ENCODE measurements at regions not wholly inside any gene's neighbourhood (a gene's known extent, or its start where the extent isn't known, plus 50 kb on each side); places are given as distances from the start of the nearest gene placed in this dataset.

DNA sequence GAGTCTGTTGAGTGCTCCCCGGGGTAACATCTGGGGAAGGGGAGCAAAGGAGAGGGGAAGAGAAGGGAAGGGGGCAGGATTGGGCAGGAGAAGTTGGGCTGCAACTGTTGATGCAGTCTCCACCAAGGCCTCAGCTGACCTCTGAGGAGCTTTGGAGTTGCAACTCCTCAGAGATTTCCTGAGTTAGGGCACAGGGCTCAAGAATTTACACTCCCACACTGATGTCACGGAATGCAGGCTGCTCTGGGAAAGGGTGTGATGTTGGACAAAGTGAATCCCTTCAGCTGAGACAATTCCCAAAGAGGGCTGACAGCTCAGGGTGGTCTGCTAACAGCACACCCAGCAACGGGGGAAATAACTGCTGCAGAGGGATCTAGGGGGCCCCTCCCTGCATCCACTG, 295.6 kb downstream of the PCNX1 start:
- DNase-seq (ENCODE audit: low spot score), result no peak

DNA sequence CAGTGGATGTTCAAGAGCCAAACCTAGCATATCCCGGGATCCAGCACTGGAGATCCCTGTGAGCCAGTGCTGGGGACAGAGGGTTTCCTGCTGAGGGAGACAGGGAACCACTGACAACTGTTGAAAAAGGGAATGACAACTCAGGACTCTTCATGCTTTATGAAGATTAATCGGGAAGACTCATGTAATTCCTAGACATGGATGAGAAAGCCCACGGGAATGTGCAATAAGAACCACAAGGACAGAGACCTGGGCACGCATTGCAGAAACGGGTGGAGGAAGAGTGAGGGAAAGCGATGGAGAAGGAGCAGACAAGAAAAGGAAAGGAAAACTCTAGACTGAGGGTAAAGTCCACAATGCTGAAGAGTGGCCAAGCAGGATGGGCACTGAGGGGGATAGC, 296.0 kb downstream of the PCNX1 start:
- no peak for DNase-seq (ENCODE audit: low spot score)

DNA sequence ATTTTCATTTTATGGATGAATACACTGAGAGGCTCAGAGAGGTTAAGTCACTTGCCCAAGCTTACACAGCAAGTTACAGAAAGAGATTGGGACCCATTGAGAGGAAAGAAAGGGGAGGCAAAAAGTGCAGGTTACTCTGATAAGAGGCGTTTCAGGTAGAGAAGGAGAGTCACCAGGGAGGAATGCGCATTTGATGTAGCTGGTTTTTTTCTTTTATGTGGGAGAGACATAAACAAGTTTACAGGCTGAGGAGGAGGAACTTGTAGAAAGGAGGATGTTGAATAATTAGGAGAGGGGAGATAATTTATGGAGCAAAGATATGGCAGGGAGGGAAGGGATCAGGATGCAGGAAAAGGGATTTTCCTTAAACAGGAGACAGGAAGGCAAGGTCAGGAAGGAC, 297.0 kb downstream of the PCNX1 start:
- DNase-seq (ENCODE audit: low spot score), result no peak

DNA sequence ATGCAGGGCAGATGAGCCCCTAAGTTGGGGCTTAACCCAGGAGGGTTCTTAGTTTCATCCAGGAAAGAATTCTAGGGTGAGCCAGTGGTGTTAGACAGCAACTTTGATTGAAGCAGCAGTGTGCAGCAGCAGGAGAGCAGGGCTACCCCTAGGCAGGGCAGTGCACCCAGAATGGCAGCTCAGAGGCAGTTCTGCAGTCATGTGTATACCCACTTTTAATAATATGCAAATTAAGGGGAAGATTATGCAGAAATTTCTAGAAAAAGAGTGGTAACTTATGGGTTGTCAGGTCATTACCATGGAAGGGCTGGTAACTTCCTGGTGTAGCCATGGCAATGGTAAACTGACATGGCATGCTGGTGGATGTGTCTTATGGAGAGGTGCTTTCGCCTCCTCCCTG, 297.5 kb downstream of the PCNX1 start:
- no peak for DNase-seq (ENCODE audit: low spot score)

DNA sequence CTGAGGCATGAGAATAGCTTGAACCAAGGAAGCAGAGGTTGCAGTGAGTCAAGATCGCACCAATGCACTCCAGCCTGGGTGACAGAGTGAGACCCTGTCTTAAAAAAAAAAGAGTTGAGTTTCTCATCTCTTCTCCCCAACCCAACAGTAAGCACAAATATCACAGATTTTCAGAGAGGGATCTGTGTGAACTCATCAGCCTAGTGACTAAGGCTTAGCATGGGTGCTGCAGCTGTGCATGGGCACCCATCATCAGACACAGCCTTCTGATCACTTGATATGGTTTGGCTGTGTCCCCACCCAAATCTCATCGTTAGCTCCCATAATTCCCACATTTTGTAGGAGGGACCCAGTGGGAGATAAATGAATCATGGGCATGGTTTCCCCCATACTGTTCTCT, 298.9 kb downstream of the PCNX1 start:
- no peak for DNase-seq (ENCODE audit: low spot score)

DNA sequence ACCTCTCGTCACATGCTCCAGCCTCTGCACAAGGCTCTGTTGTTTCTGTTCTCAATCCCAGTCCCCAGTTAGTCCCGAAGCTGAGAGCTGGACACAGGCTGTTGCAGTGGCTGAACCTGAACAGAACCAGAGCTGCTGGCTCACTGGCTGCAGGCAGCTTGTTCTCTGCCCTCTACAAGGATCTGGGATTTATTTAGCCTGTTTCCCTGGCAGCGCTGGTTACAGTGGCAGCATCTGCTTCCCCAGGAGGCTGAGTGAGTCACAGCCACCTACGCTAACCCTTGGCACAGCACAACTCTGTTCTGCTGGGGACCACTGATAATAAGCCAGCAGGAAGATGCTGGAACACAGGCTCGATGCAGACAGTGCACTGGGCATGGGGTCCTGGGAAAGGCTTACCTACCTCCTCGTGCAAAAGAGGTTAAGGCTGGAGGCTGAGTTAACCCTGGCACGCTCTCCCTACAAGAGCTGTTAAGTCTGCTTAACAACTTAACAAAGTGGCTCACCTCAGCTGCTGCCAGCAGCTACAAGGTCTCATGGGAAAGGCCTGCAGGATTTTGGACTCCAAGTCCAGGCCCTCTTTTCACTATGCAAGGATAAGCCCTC, 299.6 kb downstream of the PCNX1 start:
- DNase-seq (ENCODE audit: low spot score), result no peak

DNA sequence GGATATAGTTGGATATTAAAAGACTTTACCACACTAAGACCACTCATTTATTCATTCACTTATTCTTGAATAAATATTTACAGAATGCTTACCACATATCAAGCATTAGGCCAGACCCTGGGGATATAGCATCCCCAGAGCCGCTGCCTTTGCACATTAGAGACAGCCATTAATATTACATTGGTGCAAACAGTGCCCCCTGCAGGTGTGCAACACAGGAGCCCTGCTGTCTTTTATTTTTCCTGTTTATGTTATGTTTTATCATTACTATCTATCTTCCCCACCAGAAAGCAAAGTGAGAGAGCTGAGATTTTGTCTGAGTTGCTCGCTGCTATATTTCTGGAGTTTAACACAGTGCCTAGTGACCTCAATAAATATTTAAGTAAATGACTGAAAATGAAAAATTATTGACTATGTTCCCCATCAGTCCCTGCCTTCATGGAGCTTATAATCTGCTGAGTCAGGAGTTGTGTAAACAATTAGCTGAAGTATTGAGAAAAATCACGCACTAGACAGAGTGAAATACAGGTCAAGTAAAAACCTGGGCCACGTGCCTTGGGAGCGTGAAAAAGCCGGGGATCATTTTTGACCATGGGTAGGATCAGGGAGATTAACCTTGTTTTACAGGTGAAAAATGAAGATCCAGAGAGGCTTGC, 301.6 kb downstream of the PCNX1 start:
- no peak for DNase-seq (ENCODE audit: low spot score)

DNA sequence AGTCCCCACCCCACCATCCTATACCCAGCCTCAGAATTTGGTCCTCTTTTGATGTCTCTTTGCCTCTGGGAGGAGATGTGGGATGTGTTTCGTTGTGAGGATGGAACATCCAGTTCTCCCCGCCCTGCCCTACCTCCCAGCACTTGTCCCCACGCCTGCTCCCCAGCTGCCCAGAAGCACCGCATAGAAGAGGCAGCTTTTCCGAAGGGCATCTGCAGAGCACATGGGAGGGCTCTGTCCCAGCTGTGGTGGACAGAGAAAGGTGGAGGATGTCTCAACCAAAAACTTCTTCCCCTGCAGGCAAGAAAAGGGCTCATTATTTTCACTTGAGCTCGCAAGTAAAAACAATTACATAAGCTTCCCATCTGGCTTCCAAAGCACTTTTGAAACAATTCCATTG, 302.6 kb downstream of the PCNX1 start:
- DNase-seq (ENCODE audit: low spot score), result no peak

DNA sequence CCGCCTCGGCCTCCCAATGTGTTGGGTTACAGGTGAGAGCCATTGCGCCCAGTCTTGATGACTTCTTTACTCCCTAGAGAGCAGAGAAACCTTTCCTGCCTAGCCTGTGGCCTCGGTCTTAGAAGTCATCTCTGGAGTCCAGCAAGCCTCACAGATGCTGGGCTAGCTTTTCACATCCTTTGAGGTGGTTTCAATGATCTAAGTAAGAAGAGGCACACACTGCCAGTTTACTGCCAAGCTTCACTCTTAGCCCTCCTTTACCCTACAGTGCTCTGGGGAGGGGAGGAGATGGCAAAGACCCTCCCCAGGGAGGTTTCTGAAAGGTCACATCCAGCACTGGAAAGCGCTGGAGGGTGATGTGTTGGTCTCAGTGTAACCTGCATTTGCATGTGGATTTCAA, 304.8 kb downstream of the PCNX1 start:
- DNase-seq (ENCODE audit: low spot score), result no peak

DNA sequence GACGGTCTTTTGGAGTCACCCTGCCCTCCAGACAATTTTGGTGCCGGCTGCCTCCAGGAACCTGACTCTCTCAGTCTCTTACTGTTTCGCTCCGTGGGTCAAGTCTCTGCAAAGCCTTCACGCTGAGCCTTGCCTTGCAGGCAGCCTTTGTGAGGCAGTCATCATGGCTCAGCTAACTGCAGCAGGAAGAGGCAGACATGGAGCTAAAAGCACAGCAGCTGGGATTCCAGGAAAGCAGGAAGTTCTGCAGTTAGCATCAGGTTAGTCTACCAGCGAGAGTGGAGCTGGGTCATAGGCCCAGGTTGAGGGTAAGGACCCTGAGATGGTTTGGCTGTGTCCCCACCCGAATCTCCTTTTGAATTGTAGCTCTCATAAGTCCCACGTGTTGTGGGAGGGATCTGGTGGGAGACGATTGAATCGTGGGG, 305.4 kb downstream of the PCNX1 start:
- DNase-seq (ENCODE audit: low spot score), result no peak

DNA sequence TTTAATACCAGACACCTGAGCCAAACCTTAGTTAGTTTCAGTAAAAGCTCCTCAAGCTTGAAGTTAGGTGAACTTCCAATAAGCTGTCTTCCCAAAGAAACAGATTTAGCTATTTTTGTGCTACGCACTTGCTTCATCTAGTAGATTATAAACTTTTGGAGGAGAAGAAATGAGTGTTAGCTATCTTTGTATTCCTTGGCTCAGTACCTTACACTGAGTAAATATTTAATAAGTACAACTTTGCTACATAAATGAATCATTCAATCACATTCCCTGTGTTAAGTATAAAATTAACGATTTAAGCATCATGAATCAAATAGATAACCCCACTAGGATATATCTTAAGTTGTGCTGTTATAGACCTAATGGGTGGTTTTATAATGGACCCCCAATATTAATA, 307.0 kb downstream of the PCNX1 start:
- DNase-seq (ENCODE audit: low spot score), result no peak

DNA sequence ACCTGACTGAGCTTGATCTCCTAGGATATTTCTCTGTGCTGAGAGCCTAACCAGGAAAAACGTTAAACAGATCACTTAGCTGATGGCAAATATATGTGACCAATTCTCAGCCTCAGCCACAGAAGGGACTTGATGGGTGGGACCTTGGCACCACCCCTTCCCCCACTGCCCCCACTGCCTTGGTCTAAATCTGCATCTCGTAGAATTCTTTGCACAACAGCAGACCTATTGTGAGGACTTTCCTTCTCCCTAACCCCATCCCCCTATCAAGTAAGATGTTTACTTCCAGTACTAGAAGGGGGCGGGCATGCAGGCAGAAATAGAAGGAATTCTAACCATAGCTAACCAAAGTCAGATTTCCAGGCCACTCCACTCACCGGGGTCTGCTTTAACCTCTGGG, 313.2 kb downstream of the PCNX1 start:
- DNase-seq (ENCODE audit: low spot score), result no peak

DNA sequence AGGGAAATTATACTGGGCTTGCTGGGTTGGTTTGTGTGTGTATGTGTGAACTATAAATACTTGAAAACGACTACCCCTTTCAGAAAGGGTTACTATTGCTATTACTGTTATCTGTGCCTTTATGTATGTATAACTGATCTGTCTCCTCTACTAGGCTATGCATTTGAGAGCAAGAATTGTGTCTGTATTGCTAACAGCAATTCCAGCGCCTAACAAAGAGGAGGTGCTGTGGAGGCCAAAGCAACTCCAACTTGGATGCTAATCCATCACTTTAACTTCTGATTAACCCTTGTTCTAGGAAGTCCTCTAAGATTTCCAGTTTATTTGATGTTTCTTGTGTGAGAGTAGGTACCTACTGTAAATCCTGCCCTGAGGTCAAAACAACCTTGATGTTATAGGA, 313.9 kb downstream of the PCNX1 start:
- DNase-seq (ENCODE audit: low spot score), result no peak

DNA sequence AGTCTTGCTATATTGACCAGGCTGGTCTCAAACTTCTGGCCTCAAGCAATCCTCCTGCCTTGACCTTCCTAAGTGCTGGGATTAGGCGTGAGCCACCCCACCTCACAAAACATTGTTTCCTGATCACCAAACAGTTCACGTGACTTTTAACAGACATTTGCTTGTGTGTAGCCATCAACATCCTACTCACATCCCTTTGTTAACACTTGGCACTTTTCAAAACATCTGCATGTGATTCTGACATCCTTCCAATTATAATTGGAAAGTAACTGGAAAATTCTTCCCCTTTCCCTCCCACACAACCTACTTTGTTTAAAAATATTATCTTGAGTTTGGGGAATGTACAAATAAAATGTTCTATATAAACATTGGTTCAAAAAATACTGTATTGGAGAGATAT, 317.9 kb downstream of the PCNX1 start:
- no peak for DNase-seq (ENCODE audit: low spot score)

DNA sequence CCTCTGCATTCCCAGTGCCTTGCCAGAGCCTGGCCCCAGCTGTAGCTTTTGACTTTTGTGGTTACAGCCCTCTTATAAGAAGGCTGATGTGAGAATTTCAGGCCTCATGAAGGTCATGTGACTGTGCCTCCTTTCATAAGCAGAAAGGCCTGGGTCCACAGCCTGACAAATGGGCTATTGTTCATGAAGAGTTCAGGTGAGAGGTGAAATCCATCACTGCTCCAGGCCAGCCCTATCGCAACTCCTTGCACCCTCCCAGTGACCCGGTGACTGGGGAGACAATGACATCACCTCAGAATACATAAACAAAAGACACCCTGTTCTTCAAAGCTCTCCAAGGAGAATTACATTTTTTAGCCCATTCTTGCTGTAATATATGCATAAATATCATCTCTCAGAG, 321.5 kb downstream of the PCNX1 start:
- DNase-seq (ENCODE audit: low spot score), result no peak

DNA sequence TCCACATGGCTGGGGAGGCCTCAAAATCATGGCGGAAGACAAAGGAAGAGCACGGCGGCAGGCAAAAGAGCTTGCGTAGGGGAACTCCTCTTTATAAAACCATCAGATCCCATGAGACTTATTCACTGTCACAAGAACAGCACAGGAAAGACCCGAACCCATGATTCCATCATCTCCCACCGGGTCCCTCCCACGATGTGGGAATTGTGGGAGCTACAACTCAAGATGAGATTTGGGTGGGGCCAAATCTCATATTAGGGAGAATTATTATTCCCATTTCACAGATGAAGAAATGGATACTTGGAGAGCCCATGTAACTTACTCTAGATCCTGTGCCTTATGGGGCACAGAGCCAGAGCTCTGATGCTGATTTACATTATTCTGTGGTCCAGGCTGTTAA, 322.6 kb downstream of the PCNX1 start:
- DNase-seq (ENCODE audit: low spot score), result no peak

DNA sequence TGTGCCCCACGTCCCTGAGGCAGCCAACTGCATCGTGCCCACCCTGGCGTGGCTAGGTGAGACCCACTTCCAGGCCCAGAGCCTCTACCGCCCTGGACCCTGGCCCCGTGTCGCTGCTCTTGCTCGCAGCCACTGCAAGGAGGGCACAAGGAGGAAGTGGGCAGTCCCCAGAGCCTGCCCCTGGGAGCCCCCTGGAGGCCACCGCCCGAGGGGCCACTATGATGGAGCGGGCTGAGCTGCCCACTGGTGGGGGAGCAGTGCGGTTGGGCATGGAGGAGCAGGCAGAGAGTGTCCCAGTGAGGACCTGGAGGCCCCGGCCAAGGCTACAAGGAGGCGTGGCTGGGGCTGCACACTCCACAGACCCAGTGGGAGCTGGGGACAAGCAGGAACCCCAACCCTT, 323.6 kb downstream of the PCNX1 start:
- no peak for DNase-seq (ENCODE audit: low spot score)

DNA sequence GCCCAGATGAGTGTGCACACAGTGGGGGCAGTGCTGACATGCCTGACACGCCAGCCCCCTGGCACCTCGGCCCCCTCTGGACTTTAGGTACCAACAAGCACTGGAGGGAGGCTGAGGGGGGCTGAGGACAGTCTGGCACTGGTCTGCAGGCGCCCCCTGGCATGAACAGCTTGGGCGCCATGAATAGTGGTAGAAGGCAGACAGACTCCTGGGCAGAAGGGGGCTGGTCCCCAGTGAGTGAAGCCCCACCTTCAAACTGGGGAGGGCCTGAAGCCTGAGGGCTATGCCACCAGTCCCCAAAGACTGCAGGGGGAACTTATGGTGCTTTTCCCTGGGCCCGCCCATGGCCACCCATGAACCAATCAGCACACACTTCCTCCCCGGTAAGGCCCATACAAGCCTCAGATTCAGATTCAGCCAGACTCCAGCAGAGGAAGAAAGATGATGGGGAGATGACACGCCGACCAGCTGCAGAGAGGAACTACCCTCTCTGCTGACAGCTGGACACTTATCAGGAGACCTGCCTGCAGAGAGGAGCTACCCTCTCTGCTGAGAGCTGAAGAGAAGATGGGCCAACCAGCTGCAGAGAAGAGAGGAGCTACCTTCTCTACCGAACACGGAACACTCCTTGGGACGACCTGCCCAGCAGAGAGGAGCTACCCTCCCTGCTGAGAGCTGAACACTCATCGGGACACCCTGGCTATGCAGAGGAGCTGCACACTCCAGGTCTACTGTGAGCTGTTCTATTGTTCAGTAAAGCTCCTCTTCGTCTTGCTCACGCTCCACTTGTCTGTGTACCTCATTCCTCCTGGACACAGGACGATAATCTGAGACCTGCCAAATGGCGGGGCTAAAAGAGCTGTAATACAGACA, 324.5 kb downstream of the PCNX1 start:
- DNase-seq (ENCODE audit: low spot score), result peak; percentile 65

DNA sequence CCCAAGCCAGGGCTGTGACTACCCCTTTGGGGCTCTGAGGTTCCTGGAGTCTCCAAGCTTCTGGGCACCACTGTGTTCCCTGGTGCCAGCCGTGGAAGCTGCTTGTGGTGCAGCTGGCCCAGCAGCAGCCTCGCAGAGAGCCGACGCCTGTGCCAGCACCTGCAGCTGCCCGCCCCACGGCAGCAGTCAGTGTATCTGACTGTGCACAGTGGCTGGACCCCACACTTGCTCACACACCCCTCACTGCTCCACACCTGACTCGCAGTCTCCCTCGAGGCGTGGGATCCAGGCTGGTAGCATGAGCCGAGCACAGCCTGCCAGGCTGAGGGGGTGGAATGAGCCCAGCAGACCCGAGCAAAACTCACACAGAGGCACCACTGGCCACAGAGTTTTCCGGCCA, 325.2 kb downstream of the PCNX1 start:
- DNase-seq (ENCODE audit: low spot score), result no peak

DNA sequence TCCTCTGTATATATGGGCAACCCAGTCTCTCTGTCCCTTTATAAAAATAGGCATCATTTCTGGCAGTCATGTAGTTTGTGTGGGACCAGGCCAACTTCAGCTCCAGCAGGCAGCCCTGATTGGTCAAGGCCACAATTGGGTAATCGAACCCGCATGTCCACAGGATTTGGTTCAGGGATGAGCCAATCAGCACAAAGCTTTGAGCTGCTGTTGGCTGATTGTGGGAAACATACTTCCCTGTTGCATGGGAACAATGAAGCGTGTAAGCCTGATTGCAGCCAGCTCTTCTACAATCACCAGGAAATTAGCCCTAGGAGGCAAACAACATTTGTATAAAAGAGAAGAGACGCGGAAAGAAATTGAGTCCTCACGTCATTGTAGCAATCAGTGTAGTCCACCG, 328.6 kb downstream of the PCNX1 start:
- DNase-seq (ENCODE audit: low spot score), result no peak

DNA sequence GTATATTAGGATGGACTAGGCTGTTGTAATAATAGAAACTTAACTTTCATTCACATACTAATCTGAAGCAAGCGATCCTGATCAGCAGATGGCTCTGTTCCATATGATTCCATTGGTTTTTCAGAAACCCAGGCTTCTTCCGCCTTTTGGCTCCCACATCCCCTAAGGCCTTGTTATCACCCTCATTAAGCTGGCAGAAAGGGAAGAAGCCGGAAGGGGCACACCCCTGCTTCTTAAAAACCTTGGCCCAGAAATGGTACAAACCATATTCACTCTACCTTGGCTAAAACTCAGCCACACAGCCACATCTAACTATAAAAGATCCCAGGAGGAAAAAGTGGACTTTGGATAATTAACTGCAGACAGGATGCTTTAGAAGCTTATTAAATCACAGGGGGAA, 329.2 kb downstream of the PCNX1 start:
- DNase-seq (ENCODE audit: low spot score), result no peak

DNA sequence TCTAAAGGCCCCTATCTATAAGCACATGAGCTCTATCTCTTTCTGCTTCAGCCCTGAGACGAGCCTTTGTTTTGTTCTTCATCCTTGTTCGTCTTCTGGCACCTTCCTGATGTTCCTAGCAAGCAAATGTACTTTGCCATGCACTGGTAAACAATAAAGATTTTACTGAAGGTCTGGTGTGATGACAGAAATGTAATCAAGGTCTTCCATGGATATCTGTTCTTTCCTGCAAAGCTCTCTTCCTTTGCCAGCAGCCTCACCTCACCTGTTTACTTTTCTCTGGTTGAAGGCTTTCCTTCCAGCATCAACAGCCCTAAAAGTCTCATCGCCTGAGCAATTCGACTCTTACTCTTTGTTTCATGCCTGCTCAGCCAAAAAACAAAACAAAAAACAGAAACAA, 330.3 kb downstream of the PCNX1 start:
- DNase-seq (ENCODE audit: low spot score), result no peak

DNA sequence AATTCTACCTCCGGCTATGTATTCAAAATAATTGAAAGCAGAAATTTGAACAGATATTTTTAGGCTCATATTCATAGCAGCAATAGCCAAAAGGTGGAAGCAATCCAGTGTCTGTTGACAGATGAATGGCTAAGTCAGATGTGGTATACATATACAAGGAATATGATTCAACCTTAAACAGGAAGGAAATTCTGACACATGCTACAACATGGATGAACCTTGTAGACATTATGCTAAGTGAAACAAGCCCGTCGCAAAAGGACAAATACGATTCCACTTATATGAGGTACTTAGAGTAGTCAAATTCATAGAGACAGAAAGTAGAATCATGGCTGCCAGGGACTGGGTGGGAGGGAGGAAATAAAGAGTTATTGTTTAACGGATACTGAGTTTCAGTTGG, 331.6 kb downstream of the PCNX1 start:
- DNase-seq (ENCODE audit: low spot score), result no peak

Measured in SK-N-DZ (cell line).